HepG2 (cell line): ENCODE measurements at regions not wholly inside any gene's neighbourhood (a gene's known extent, or its start where the extent isn't known, plus 50 kb on each side); places are given as distances from the start of the nearest gene placed in this dataset.

Experiments used
- ATAC-seq: fragments of 200-7000 bp; cut with Tn5 transposase; 3 replicates; pipeline ENCODE4 v1.9.1; 2020; ENCODE audit warnings: mild to moderate bottlenecking, moderate library complexity
- BruUV-seq: library from RNA; stranded (reverse); fragments of 400-500 nt; replicated peaks from 2 replicates; lab custom pipeline; 2021; lab: Mats Ljungman, UMichigan
- CTCF ChIA-PET: fragments of 300-600 bp; formaldehyde crosslinking; extraction: SDS; loops from one replicate; lab custom pipeline; 2021; ENCODE audit warnings: low total read pairs, inconsistent platforms, low intra/inter-chr PET ratio; lab: Yijun Ruan, JAX
- POLR2A ChIA-PET: fragments of 350-600 bp; sonication (Branson Sonifier 250); formaldehyde crosslinking; loops from one replicate; lab custom pipeline; 2020; ENCODE audit warnings: antibody characterized with exemption, inconsistent platforms; lab: Yijun Ruan, JAX
- DNase-seq: peaks from one replicate; pipeline ENCODE4 v3.0.0-alpha.2; 2015; ENCODE audit warnings: low spot score
- FAIRE-seq: peaks from 3 replicates; lab custom pipeline; 2011; peaks lifted over from hg19 to GRCh38; lab: Jason Lieb, UNC
- H2AFZ ChIP-seq: one replicate; pipeline ENCODE4 v1.6.1; 2011; ENCODE audit warnings: low read length, inconsistent platforms
- H3K27ac ChIP-seq: fragments of 300-600 bp; 3 replicates; pipeline ENCODE4 v1.8.0; 2011; ENCODE audit warnings: mixed run types, mild to moderate bottlenecking, mixed read lengths, low read length, inconsistent platforms; ENCODE audit not compliant: insufficient read depth; ENCODE audit errors: extremely low read length
- H3K27me3 ChIP-seq, 2 experiments: fragments of 200-600 bp in 1 of 2; 2 replicates in 1 of 2; 3 replicates in 1 of 2; pipeline versions ENCODE4 v1.6.0 to v1.8.0; 2011; ENCODE audit warnings: low read length in 2 of 2, mild to moderate bottlenecking in 2 of 2, moderate library complexity in 2 of 2, inconsistent platforms in 1 of 2; ENCODE audit not compliant: insufficient read depth in 2 of 2, control insufficient read depth in 1 of 2
- H3K36me3 ChIP-seq, 2 experiments: fragments of 200-600 bp in 1 of 2; replicated peaks in 1 of 2; 2 replicates in 1 of 2; 3 replicates in 1 of 2; pipeline versions ENCODE4 v1.5.1 to v1.8.0; 2011; ENCODE audit warnings: low read length in 2 of 2, inconsistent platforms in 1 of 2; ENCODE audit not compliant: insufficient read depth in 2 of 2, control insufficient read depth in 1 of 2
- H3K4me1 ChIP-seq: 2 replicates; pipeline ENCODE4 v1.5.1; 2012; ENCODE audit warnings: low read length, inconsistent platforms; ENCODE audit not compliant: insufficient read depth
- H3K4me2 ChIP-seq: 2 replicates; pipeline ENCODE4 v1.6.0; 2011; ENCODE audit warnings: low read depth, low read length, inconsistent platforms
- H3K4me3 ChIP-seq, 3 experiments: fragments of 200-600 bp in 1 of 3; sonication (generic), shearing (Covaris generic) in 1 of 3; replicated peaks in 1 of 3; 2 replicates each; pipeline ENCODE4 v1.5.1; 2011 to 2016; ENCODE audit warnings: low read length in 3 of 3, inconsistent platforms in 2 of 3, low read depth in 2 of 3, mild to moderate bottlenecking in 2 of 3, control low read depth in 1 of 3, mixed read lengths in 1 of 3; ENCODE audit not compliant: insufficient read depth in 1 of 3
- H3K79me2 ChIP-seq: one replicate; pipeline ENCODE4 v1.6.1; 2011; ENCODE audit warnings: low read length, inconsistent platforms; ENCODE audit not compliant: insufficient read depth
- H3K9ac ChIP-seq: 2 replicates; pipeline ENCODE4 v1.6.0; 2011; ENCODE audit warnings: mild to moderate bottlenecking, low read depth, low read length, inconsistent platforms; ENCODE audit not compliant: insufficient read depth
- H3K9me3 ChIP-seq: 2 replicates; pipeline ENCODE4 v1.5.1; 2012; ENCODE audit warnings: mild to moderate bottlenecking, low read length
- H4K20me1 ChIP-seq: 2 replicates; pipeline ENCODE4 v1.6.0; 2011; ENCODE audit warnings: inconsistent platforms, mild to moderate bottlenecking, low read length, moderate library complexity; ENCODE audit not compliant: insufficient read depth
- BORCS8-MEF2B ChIP-seq: sonication (generic); formaldehyde crosslinking; IDR thresholded peaks from 2 replicates; pipeline ENCODE4 v1.8.0; 2022; ENCODE audit warnings: mild to moderate bottlenecking, missing genetic modification reagents
- FIP1L1 ChIP-seq: fragments of 200-400 bp; formaldehyde crosslinking; IDR thresholded peaks from 2 replicates; pipeline ENCODE4 v1.6.1; 2018; ENCODE audit warnings: low read depth, mild to moderate bottlenecking, low read length, moderate library complexity, borderline replicate concordance; ENCODE audit not compliant: insufficient read depth
- MNT ChIP-seq: fragments of 450-650 bp; IDR thresholded peaks from 2 replicates; pipeline ENCODE4 v1.6.1; 2016
- NR2F6 ChIP-seq, 2 experiments: IDR thresholded peaks; 2 replicates each; pipeline ENCODE4 v1.6.1; 2016; ENCODE audit warnings: antibody characterized with exemption in 1 of 2, mild to moderate bottlenecking in 1 of 2
- PAWR ChIP-seq: sonication (generic); formaldehyde crosslinking; IDR thresholded peaks from 2 replicates; pipeline ENCODE4 v1.4.0; 2020; ENCODE audit warnings: missing genetic modification reagents, mild to moderate bottlenecking, borderline replicate concordance
- PHF20 ChIP-seq: sonication (generic); formaldehyde crosslinking; IDR thresholded peaks from 2 replicates; pipeline ENCODE4 v1.5.0; 2020; ENCODE audit warnings: mild to moderate bottlenecking, missing genetic modification reagents
- PRMT3 ChIP-seq: sonication (generic); formaldehyde crosslinking; IDR thresholded peaks from 2 replicates; pipeline ENCODE4 v1.8.1; 2022; ENCODE audit warnings: low read depth, mild to moderate bottlenecking, moderate library complexity, missing genetic modification reagents, borderline replicate concordance
- SMYD3 ChIP-seq: sonication (generic); formaldehyde crosslinking; IDR thresholded peaks from 2 replicates; pipeline ENCODE4 v1.8.1; 2023; ENCODE audit warnings: mild to moderate bottlenecking, missing genetic modification reagents
- SP5 ChIP-seq: IDR thresholded peaks from 2 replicates; pipeline ENCODE4 v1.6.1; 2016; ENCODE audit warnings: low read depth, borderline replicate concordance
- TIGD3 ChIP-seq: sonication (generic); formaldehyde crosslinking; IDR thresholded peaks from 2 replicates; pipeline ENCODE4 v1.5.1; 2020; ENCODE audit warnings: mild to moderate bottlenecking, missing genetic modification reagents, borderline replicate concordance
- ZBTB3 ChIP-seq: sonication (generic); formaldehyde crosslinking; IDR thresholded peaks from 2 replicates; pipeline ENCODE4 v1.4.0; 2020; ENCODE audit warnings: low read depth, mild to moderate bottlenecking, moderate library complexity, missing genetic modification reagents, borderline replicate concordance
- ZIK1 ChIP-seq: sonication (generic); formaldehyde crosslinking; IDR thresholded peaks from 2 replicates; pipeline ENCODE4 v1.5.0; 2020; ENCODE audit warnings: mild to moderate bottlenecking, low read depth, missing genetic modification reagents, borderline replicate concordance
- ZNF207 ChIP-seq: fragments of 450-650 bp; IDR thresholded peaks from 2 replicates; pipeline ENCODE4 v1.6.1; 2016; ENCODE audit warnings: antibody characterized with exemption, borderline replicate concordance
- ZNF234 ChIP-seq: sonication (generic); formaldehyde crosslinking; conservative IDR thresholded peaks from 2 replicates; pipeline ENCODE4 v1.5.1; 2020; ENCODE audit warnings: mild to moderate bottlenecking, missing genetic modification reagents
- ZNF383 ChIP-seq: sonication (generic); formaldehyde crosslinking; IDR thresholded peaks from 2 replicates; pipeline ENCODE4 v1.4.0; 2020; ENCODE audit warnings: missing genetic modification reagents, mild to moderate bottlenecking, borderline replicate concordance
- ZNF557 ChIP-seq: sonication (generic); formaldehyde crosslinking; IDR thresholded peaks from 2 replicates; pipeline ENCODE4 v1.4.0; 2020; ENCODE audit warnings: missing genetic modification reagents
- ZNF724P ChIP-seq: sonication (generic); formaldehyde crosslinking; IDR thresholded peaks from 2 replicates; pipeline ENCODE4 v1.8.0; 2022; ENCODE audit warnings: missing genetic modification reagents, borderline replicate concordance
- ZNF747 ChIP-seq: sonication (generic); formaldehyde crosslinking; IDR thresholded peaks from 2 replicates; pipeline ENCODE4 v1.8.1; 2023; ENCODE audit warnings: missing genetic modification reagents, mild to moderate bottlenecking, borderline replicate concordance
- ZNF800 ChIP-seq: sonication (generic); formaldehyde crosslinking; IDR thresholded peaks from 2 replicates; pipeline ENCODE4 v1.4.0; 2020; ENCODE audit warnings: missing genetic modification reagents
- ZNF816 ChIP-seq: sonication (generic); formaldehyde crosslinking; IDR thresholded peaks from 2 replicates; pipeline ENCODE4 v1.8.0; 2022; ENCODE audit warnings: missing genetic modification reagents, mild to moderate bottlenecking, borderline replicate concordance
- WGBS: methylation state at CpG from one replicate; pipeline ENCODE4 v1.1.6; 2017; ENCODE audit warnings: low lambda C conversion rate; 5-methylcytosine and 5-hydroxymethylcytosine counted together
- in situ Hi-C: cut with HindIII; loops from 2 replicates; pipeline ENCODE4 v1.10.0; 2017; ENCODE audit warnings: low pct_unique_long_range_greater_than_20kb; ENCODE audit not compliant: extremely low pct_ligation_motif_present
- intact Hi-C: fragments of 100-400 bp; cut with micrococcal nuclease; formaldehyde crosslinking; loops from one replicate; pipeline ENCODE4 v1.10.0; 2022; ENCODE audit not compliant: unreplicated experiment

GRCh38 chr7:125130173-125130572, 200.5 kb upstream of the POT1 start (continued):
- TF ChIP-seq TIGD3 (CRISPR knock-in tag) (no peak), ZNF234 (CRISPR knock-in tag) (no peak), FIP1L1 (no peak), SMYD3 (no peak), MNT (no peak), SP5 (CRISPR knock-in tag) (no peak)

GRCh38 chr7:125127304-125127703, 197.7 kb upstream of the POT1 start:
- H3K4me3 ChIP-seq: no peak overlapping the region
- POLR2A ChIA-PET: no interaction called here
- H3K9me3 ChIP-seq: peaks cover 5% of the 10 kb centered on the region; the same call in 1 of the 2 replicates
- no peaks in the 10 kb centered on the region for H4K20me1 ChIP-seq
- in situ Hi-C loops (no loop called here), intact Hi-C loops (no loop called here)
- H3K27ac ChIP-seq: no peak overlapping the region
- no peaks in the 10 kb centered on the region for H3K27me3 ChIP-seq
- no peak overlapping the region for H2AFZ ChIP-seq
- no peak for DNase-seq
- BruUV-seq: no TSS peak
- H3K4me1 ChIP-seq: no peaks in the 10 kb centered on the region
- H3K36me3 ChIP-seq: no peaks in the 10 kb centered on the region
- H3K79me2 ChIP-seq: no peaks in the 10 kb centered on the region
- no peak for ATAC-seq
- FAIRE-seq: no peak
- WGBS: 28% methylated on average over 4 of the region's 4 CpGs
- H3K9ac ChIP-seq: no peak overlapping the region
- CTCF ChIA-PET: no interaction called here
- H3K4me2 ChIP-seq: no peak overlapping the region
- TF ChIP-seq ZIK1 (CRISPR knock-in tag): no peak
- no peak for TF ChIP-seq PHF20 (CRISPR knock-in tag)
- no peak for TF ChIP-seq ZNF816 (CRISPR knock-in tag)
- TF ChIP-seq ZNF724P (CRISPR knock-in tag): no peak
- no peak for TF ChIP-seq PAWR (CRISPR knock-in tag)
- no peak for TF ChIP-seq ZNF800 (CRISPR knock-in tag)
- no peak for TF ChIP-seq ZNF747
- TF ChIP-seq ZNF383 (CRISPR knock-in tag): no peak
- TF ChIP-seq NR2F6 (IDR thresholded peaks at IDR 0.05): no peak
- no peak for TF ChIP-seq NR2F6 (CRISPR knock-in tag; IDR thresholded peaks at IDR 0.05)
- no peak for TF ChIP-seq PRMT3 (CRISPR knock-in tag)
- no peak for TF ChIP-seq ZNF557 (CRISPR knock-in tag)
- TF ChIP-seq ZNF207: no peak
- TF ChIP-seq ZBTB3 (CRISPR knock-in tag): no peak
- no peak for TF ChIP-seq BORCS8-MEF2B
